Heart right ventricle (tissue), 16 donors: ENCODE measurements at regions not wholly inside any gene's neighbourhood (a gene's known extent, or its start where the extent isn't known, plus 50 kb on each side); places are given as distances from the start of the nearest gene placed in this dataset.
"Not testable (repeated sequence)": the region's sequence is repeated elsewhere in the genome, so short reads cannot be mapped to it uniquely, and the experiment has no call there.

Experiments used
- ATAC-seq, 8 donors: fragments of 200-7000 bp; cut with Tn5 transposase; one replicate each; pipeline ENCODE4 v1.9.1; 2020; ENCODE audit warnings: mild to moderate bottlenecking in 8 of 8, moderate library complexity in 8 of 8, moderate number of reproducible peaks in 1 of 8
- DNase-seq, 2 donors: peaks; one replicate each; pipeline ENCODE4 v3.0.0-alpha.2; 2020
- H3K27ac ChIP-seq, 10 donors: fragments of 200-600 bp; sonication (generic) in 2 of 10; one replicate each; pipeline versions ENCODE4 v1.5.0 to v1.8.0; 2020 to 2022; ENCODE audit warnings: mild to moderate bottlenecking in 3 of 10
- H3K27me3 ChIP-seq, 7 donors: fragments of 200-600 bp; one replicate each; pipeline ENCODE4 v1.8.0; 2021 to 2022; ENCODE audit warnings: mild to moderate bottlenecking in 2 of 7
- H3K36me3 ChIP-seq, 9 donors: fragments of 200-600 bp; sonication (generic) in 1 of 9; one replicate each; pipeline versions ENCODE4 v1.5.0 to v1.8.0; 2020 to 2022; ENCODE audit warnings: mild to moderate bottlenecking in 2 of 9
- H3K4me1 ChIP-seq, 9 donors: fragments of 200-600 bp; sonication (generic) in 1 of 9; one replicate each; pipeline versions ENCODE4 v1.5.0 to v1.8.0; 2020 to 2022; ENCODE audit warnings: mild to moderate bottlenecking in 4 of 9
- H3K4me3 ChIP-seq, 10 donors: fragments of 200-600 bp; sonication (generic) in 2 of 10; one replicate each; pipeline versions ENCODE4 v1.5.0 to v1.8.0; 2020 to 2022; ENCODE audit warnings: mild to moderate bottlenecking in 7 of 10, moderate library complexity in 2 of 10
- H3K9me3 ChIP-seq, 11 donors: fragments of 200-600 bp in 10 of 11; sonication (generic) in 2 of 11; one replicate each; pipeline versions ENCODE4 v1.5.0 to v1.8.0; 2013 to 2022; ENCODE audit warnings: mild to moderate bottlenecking in 2 of 11, control low read depth in 1 of 11, moderate library complexity in 1 of 11
- WGBS, 2 donors: extraction: QIAGEN DNeasy Blood & Tissue Kit; methylation state at CpG; one replicate each; pipeline ENCODE4 v1.1.7; 2013; ENCODE audit warnings: inconsistent platforms in 1 of 2; 5-methylcytosine and 5-hydroxymethylcytosine counted together
- intact Hi-C, 10 donors: fragments of 100-400 bp; cut with DNase I; formaldehyde crosslinking; loops; one replicate each; pipeline versions ENCODE4 v1.11.1 to v1.14.2; 2022
- TF ChIP-seq, protein P1 (sequence below), 9 donors: fragments of 200-600 bp; sonication (generic) in 2 of 9; IDR thresholded peaks; one replicate each; pipeline versions ENCODE4 v1.5.0 to v1.8.0; 2021 to 2022; ENCODE audit warnings: antibody characterized with exemption in 9 of 9, mild to moderate bottlenecking in 5 of 9, moderate library complexity in 1 of 9
- donor health status: Arrhythmogenic right ventricular cardiomyopathy.
- donor health status: ischemic (EF 13 %, LVEDD 7.1; RV severe dilation, severe dysfunction).
- donor health status: healthy with polysubstance abuse.
- donor health status: DM: no; HTN: yes; CAD: no.
- donor health status: DM: no; HTN: no; CAD: no.
- donor health status: ischemic (EF 25% LVEDD 6.9; RV normal size, moderate dysfunction).
- donor health status: ischemic (EF 25% LVEDD 5.7; RV mildly dilated, moderate dysfunction).
- donor health status: healthy.
- donor health status: DM: yes; HTN: yes; CAD: no.
- donor health status: Ischemic cardiomyopathy.
- donor health status: ischemic (EF 35%, LVEDD 5.7; RV mildly dilated, moderate dysfunction).
- donor health status: nonischemic (EF 11% LVEDD 7.7; RV severe dilation, severe dysfunction).
- donor health status: DM: yes; HTN: yes; CAD: no.
- donor health status: PGD.
- donor health status: ischemic (EF 29% LVEDD 5.4; RV normal size, mild dysfunction).
- donor health status: nonischemic (EF 23%, LVEDD 6.1; RV moderate dilation, normal function).

DNA sequence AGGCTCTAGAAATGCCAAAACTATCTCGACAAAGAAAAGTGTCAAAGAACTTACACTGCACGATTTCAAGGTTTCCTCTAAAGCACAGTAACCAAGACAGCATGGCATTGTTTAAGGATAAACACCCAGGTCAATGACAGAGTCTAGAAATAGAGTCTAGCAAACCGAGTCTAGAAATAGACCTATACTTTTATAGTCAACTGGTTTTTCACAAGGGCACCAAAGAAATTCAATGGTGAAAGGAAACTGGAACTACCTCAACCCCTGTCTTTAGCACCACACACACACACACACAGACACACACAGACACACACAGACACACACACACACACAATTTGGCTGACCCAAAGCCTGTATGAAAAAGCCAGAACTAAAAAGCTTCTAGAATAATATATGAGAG lies 67.1 kb upstream of the PGBD5 start:
- Histone ChIP-seq H3K27me3 (peaks cover 0 to 6% (median 0%) of the 10 kb centered on the region in 7 donors), H3K4me3 (no peak overlapping the region), H3K4me1 (peaks cover 0 to 4% (median 0%) of the 10 kb centered on the region in 9 donors), H3K9me3 (no peaks in the 10 kb centered on the region), H3K27ac (peak overlapping the region in 1 of 10 donors; percentile 11), H3K36me3 (no peaks in the 10 kb centered on the region)
- no peak for DNase-seq
- 38 to 44% methylated on average over 3 of the region's 3 CpGs for WGBS, 2 donors
- peak in 6 of 8 donors; percentile 42 to 79 (median 70) for ATAC-seq
- TF ChIP-seq, protein P1, sequence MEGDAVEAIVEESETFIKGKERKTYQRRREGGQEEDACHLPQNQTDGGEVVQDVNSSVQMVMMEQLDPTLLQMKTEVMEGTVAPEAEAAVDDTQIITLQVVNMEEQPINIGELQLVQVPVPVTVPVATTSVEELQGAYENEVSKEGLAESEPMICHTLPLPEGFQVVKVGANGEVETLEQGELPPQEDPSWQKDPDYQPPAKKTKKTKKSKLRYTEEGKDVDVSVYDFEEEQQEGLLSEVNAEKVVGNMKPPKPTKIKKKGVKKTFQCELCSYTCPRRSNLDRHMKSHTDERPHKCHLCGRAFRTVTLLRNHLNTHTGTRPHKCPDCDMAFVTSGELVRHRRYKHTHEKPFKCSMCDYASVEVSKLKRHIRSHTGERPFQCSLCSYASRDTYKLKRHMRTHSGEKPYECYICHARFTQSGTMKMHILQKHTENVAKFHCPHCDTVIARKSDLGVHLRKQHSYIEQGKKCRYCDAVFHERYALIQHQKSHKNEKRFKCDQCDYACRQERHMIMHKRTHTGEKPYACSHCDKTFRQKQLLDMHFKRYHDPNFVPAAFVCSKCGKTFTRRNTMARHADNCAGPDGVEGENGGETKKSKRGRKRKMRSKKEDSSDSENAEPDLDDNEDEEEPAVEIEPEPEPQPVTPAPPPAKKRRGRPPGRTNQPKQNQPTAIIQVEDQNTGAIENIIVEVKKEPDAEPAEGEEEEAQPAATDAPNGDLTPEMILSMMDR (IDR thresholded peaks at IDR 0.05): no peak
- intact Hi-C loops: no loop called here

DNA sequence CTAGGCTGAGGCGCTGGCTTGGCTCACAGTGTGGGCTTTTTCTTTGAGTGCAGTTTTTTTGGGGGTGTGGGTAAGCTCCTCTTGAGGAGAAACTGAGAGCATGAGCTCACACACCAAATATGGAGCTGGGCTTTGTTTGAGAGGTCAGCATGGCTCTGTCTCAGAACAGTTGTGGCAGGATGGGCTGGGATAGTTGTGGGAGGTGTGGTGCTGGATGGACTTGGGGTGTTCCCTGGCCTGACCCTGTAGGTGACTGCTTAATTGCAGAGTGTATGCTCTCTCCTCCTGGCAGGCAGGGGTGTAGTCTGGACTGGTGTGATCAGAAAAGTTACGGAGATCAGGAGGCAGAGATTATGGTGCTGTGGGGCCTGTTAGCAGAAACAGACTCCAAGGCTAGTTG lies 64.3 kb upstream of the PGBD5 start:
- TF ChIP-seq, protein P1 (IDR thresholded peaks at IDR 0.05): no peak
- no peak overlapping the region for H3K4me3 ChIP-seq
- no peak overlapping the region for H3K27ac ChIP-seq
- ATAC-seq: peak in 1 of 8 donors; percentile 68
- H3K36me3 ChIP-seq: no peaks in the 10 kb centered on the region
- no peaks in the 10 kb centered on the region for H3K9me3 ChIP-seq
- no peak for DNase-seq
- intact Hi-C loops: no loop called here
- H3K4me1 ChIP-seq: peaks cover 0 to 4% (median 0%) of the 10 kb centered on the region in 9 donors
- no peaks in the 10 kb centered on the region for H3K27me3 ChIP-seq
- WGBS, 2 donors: 92 to 95% methylated on average over 2 of the region's 2 CpGs

DNA sequence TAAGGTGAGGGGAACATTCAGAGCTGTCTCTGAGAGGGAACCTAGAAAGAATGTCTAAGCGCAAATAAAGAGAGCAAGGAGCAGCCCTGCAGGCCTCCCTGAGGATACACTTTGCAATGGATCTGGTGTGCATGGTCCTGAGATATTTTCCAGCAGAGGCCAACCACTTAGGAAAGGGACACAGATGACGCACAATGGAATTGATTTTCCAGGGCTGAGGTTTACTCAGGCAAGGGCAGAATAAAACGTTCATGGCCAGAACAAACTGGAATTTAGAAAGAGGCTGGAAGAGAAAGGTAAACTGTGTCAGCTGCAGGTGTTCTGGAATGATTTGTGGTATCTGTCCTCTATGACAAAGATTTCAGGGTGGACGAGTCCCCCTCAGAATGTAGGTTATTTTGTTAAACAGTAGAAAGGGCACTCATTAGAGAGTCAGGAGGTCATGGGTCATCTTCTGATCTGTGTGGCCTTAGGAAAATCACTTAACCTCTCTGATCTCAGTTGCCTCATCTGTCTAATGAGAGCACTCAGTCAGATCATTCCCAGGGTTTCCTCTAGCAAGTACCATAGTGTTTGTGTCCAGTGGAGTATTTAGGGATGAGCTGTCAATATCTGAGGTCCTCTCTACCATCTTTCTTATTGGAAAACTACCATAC lies 61.8 kb upstream of the PGBD5 start:
- 79 to 82% methylated on average over 4 of the region's 4 CpGs for WGBS, 2 donors
- Histone ChIP-seq H3K27me3 (peaks cover 0 to 7% (median 0%) of the 10 kb centered on the region in 7 donors), H3K4me3 (no peak overlapping the region), H3K4me1 (no peaks in the 10 kb centered on the region), H3K36me3 (no peaks in the 10 kb centered on the region), H3K27ac (no peak overlapping the region), H3K9me3 (no peaks in the 10 kb centered on the region)
- TF ChIP-seq, protein P1 (IDR thresholded peaks at IDR 0.05): no peak
- no peak for DNase-seq
- ATAC-seq: peak in 1 of 8 donors; percentile 66
- intact Hi-C loops: no loop called here

DNA sequence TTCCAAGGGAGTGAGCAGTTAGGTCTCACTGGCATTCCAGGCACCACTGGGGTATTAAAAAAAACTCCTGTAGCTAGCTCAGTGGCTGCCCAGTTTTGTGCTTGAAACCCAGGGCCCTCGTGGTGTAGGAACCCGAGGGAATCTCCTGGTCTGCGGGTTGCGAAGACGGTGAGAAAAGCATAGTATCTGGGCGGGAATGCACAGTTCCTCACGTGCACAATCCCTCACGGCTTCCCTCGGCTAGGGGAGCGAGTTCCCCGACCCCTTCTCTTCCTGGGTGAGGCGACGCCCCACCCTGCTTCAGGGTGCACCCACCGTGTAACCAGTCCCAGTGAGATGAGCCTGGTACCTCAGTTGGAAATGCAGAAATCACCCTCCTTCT lies 50.5 kb upstream of the PGBD5 start:
- ATAC-seq (no peak), DNase-seq (no peak)
- Histone ChIP-seq H3K4me1 (no peaks in the 10 kb centered on the region), H3K9me3 (peaks cover 0 to 17% (median 0%) of the 10 kb centered on the region in 11 donors), H3K4me3 (no peak overlapping the region), H3K27me3 (peaks cover 0 to 22% (median 10%) of the 10 kb centered on the region in 7 donors), H3K27ac (no peak overlapping the region), H3K36me3 (no peaks in the 10 kb centered on the region)
- intact Hi-C loops: loop anchor here in 1 of 10 donors (2.0 to 5.0 kb wide), 2 partner anchors 32 to 819 kb away; no protein-coding TSS in a partner anchor
- TF ChIP-seq, protein P1 (IDR thresholded peaks at IDR 0.05): no peak
- 65 to 72% methylated on average over 14 of the region's 14 CpGs for WGBS, 2 donors

DNA sequence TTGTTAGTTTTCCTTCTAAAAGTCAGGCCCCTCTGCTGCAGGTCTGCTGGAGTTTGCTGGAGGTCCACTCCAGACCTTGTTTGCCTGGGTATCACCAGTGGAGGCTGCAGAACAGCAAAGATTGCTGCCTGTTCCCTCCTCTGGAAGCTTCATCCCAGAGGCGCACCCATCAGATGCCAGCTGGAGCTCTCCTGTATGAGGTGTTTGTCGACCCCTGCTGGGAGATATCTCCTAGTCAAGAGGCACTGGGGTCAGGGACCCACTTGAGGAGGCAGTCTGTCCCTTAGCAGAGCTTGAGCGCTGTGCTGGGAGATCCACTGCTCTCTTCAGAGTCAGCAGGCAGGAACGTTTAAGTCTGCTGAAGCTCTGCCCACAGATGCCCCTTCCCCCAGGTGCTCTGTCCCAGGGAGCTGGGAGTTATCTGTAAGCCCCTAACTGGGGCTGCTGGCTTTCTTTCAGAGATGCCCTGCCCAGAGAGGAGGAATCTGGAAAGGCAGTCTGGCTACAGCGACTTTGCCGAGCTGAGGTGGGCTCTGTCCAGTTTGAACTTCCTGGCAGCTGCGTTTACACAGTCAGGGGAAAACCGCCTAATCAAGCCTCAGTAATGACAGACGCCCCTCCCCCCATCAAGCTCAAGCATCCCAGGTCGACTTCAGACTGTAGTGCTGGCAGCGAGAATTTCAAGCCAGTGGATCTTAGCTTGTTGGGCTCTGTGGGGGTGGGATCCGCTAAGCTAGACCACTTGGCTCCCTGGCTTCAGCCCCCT lies 49.9 kb upstream of the PGBD5 start:
- not testable (repeated sequence) for DNase-seq, H3K4me3 ChIP-seq, ATAC-seq, H3K27ac ChIP-seq, H3K4me1 ChIP-seq, H3K36me3 ChIP-seq
- WGBS, 2 donors: 21 to 24% methylated on average over 12 of the region's 12 CpGs
- intact Hi-C loops: loop anchor here in 1 of 10 donors (2.0 to 5.0 kb wide), 2 partner anchors 31 to 819 kb away; no protein-coding TSS in a partner anchor
- H3K9me3 ChIP-seq: peaks cover 0 to 21% (median 0%) of the 10 kb centered on the region in 11 donors
- peaks cover 0 to 22% (median 10%) of the 10 kb centered on the region in 7 donors for H3K27me3 ChIP-seq
